GM04504 (cell line): ENCODE measurements at regions not wholly inside any gene's neighbourhood (a gene's known extent, or its start where the extent isn't known, plus 50 kb on each side); places are given as distances from the start of the nearest gene placed in this dataset.
"Not testable (repeated sequence)": the region's sequence is repeated elsewhere in the genome, so short reads cannot be mapped to it uniquely, and the experiment has no call there.

ENCODE experiments used
- DNase-seq: peaks from one replicate; pipeline ENCODE4 v3.0.0-alpha.2; 2012; ENCODE audit warnings: low read depth

DNA sequence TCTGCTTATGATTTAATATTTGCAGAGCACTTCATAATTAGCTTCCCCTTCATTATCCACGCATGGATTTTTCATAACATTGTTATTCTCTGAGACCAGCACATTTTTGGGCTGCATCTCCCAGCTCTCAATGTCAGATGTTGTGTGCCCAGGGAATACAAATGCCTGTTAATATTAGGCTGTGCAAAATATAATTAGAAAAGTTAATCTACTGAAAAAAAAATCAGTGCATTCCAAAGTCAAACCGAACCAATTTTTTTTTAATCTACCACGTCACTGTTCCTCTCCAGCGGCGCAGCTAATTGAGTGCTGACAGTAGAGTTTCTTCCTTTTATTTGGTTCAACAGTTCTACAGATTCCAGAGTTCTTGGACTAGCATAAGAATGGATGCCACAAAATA lies 191.0 kb upstream of the RGS6 start:
- DNase-seq, result no peak

DNA sequence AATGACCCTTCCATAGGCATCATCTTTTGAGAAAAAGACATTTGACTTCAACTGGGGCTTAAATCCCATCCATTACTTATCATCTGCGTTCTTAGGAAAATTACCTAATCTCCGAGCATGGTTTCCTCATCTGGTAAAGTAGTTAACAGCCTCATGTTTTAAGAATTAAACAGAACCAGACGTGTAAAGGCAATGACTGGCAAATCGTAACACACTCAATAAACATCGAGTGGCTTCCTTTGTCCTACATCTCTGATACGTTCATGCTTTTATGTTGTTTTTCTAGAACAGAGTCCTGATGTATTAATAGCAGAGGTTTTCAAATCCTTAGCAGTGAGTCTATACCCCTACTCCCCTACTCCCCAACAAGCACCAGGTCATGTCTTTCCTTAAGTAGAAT lies 189.7 kb upstream of the RGS6 start:
- no peak for DNase-seq

DNA sequence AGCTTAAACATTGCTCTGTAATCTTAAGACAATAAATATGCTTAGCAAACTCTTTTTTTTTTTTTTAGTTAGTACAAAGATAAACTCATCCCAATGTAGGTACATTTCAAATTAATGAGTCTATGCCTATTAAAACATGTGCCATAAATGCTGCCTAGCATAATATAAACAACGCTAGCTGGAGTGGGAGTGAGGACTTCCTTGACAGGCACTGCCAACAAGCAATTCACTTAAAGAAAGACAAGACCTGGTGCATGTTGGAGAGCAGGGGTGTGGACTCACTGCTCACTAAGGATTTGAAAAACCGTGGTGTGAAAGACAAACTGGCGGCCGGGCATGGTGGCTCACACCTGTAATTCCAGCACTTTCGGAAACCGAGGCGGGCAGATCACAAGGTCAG lies 187.2 kb upstream of the RGS6 start:
- DNase-seq, result no peak

DNA sequence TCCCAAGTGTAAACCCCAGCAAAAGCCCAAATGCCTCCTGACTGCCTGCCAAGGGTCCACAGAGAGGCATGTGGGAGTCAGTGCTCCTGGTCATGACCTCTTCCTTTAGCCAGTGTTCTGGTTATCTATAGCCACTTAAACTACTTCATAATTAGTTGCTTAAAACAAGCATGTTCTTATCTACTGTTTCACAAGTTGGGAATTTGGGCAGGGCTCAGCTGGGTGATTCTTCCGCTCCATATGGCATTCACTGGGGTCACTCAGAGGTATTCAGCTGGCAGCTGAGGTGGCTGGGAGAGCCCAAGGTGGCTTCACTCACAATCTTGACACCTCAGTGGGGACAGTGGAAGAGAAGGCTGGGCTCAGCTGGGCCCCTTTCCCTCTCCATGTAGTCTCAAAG lies 184.0 kb upstream of the RGS6 start:
- no peak for DNase-seq

DNA sequence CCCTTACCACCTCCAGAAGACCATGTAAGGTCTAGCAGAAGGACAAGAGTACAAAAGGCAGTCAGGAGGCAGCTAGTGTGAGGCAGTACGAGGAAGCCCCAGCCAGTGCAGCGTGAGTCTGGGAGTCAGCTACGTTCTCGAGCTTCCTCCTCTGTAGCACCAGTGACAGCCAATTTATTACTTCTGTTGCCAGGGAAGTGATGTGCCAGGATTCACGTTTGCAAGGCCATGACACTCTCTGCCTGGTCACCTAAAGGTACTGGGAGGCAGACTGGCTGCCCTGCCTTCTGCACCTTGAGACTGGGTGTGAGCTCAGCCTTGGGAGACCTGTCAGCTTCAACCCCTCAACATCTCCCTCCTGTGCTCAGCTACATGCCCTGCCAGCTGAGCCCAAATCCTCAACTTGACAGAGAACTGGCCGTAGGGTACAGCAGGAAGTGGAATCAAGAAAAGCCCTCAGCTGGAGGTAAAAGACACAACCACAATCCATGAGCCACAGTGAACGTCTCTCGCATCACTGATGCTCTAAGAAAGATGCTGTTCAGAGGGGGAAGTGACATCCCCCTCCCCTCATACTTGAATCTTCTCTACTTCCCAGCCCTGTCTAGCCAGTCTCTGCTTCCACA lies 182.5 kb upstream of the RGS6 start:
- no peak for DNase-seq

DNA sequence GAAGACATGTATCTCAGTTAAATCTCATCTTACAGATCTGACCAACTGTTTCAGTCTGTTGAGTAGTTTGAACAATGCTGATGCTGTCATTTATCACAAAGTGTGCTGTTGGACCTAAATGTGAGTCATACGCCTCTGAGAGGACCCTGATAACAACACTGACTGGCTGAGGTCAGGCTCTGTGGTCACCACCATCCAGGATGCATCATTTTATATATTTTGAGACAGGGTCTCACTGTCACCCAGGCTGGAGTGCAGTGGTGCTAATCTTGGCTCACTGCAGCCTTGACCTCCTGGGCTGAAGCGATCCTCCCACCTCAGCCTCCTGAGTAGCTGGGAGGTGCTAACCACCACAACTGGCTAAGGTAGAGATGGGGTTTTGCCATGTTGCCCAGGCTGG lies 181.0 kb upstream of the RGS6 start:
- no peak for DNase-seq

DNA sequence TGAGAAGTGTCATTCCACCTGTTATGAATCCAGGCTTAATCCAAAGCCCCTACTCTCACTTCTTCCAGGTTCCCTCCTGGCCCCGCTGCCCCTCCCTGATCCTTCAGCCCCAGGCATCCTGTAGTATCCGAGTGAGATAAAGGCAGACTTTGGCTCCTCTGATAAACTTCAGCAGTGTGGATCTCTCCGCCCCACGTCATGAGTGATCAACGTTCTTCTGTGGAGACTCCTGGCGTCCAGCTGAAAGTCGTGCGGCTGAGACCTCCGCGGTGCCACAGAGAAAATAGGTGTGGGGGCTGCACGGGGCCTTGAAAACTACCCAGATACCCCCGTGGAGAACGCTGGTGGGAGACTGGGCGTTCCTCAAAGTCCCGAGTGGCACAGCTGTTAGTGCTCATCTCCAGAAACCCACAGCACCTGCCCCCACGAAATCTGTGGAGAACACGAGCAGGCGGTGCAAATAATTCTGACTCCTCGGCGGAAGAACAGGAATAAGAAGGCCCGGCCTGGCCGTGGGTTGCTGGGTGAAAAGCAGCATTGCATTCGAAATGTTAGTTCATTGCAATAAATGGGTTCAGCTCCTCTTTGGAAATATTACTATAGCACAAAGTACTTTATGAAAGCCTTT lies 180.0 kb upstream of the RGS6 start:
- DNase-seq, result no peak

DNA sequence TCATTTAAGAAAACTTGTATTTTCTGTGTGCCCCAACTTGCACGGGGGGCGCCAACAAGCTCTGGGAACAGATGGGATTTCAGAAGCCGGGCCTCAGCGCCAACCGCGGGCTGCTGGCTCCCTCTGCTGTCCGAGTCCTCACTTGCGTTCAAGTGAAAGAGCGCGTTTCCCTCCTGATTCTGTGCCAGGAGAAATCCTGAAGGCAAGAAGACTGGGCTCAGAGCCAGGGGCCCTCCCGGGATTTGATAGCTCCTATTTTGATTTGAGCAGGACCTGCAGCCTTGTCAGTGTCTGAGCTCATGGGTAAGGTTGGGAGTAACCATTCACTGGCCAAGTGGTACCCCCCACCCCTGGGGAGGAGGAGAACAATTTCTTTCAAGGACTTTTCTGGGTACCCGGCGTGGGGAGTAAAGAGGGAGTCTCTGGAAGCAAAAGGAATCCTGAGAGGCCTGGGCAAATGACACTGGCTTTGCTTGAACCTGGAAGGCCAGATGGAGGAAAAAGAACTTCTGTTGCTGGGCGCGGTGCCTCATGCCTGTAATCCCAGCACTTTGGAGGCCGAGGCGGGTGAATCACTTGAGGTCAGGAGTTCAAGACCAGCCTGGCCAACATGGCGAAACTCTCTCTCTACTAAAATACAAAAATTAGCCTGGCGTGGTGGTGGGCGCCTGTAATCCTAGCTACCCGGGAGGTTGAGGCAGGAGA lies 179.0 kb upstream of the RGS6 start:
- DNase-seq, result peak; percentile 65

DNA sequence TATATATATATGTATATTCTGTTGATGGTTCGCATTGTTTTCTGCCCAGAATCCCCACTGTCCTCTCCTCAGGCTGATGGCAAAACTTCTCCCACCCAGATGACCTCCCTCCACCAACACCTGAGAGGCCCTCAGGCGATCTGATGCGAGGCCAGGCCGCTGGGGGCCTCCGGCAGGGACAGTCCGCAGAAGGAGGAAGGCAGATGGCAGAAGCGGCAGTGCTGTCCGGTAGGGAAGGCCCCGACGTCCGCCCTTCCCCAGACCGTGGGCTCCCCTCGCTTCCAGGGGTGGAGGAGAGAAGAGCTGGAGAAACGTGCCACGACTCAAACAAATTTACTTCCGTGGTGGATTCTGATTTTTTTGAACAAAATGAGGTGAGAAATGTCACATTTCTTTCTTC lies 178.3 kb upstream of the RGS6 start:
- DNase-seq, result no peak

DNA sequence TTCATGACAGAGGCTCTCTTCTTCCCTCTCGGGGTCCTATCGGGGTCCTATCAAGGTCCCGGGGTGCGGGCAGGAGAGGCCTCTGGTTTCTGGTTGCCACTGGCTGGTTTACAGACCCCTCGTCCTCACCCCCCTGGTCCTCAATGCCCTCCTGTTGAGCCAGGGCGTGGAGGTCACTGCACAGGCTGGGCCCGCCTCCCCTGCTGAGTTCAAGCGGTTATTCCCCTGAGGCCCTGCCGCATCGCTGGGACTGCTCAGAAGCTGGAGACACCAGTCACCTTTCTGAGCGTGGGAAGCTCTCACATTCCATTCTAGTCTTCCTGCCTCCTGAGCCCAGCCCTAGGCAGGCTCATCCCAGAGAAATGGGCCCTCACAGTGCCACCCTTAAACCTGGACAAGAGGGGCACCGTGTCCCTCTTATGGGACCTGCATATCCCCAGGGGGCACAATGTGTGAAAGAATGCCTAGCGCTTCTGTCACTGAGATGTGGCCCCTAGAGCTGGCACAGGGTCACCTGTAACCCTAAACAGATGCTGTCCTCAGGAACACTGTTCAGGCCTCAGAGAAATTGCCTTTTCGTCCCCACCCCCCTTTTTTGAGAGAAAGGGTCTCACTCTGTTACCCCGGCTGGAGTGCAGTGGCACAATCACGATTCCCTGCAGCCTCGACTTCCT lies 177.7 kb upstream of the RGS6 start:
- DNase-seq, result no peak

DNA sequence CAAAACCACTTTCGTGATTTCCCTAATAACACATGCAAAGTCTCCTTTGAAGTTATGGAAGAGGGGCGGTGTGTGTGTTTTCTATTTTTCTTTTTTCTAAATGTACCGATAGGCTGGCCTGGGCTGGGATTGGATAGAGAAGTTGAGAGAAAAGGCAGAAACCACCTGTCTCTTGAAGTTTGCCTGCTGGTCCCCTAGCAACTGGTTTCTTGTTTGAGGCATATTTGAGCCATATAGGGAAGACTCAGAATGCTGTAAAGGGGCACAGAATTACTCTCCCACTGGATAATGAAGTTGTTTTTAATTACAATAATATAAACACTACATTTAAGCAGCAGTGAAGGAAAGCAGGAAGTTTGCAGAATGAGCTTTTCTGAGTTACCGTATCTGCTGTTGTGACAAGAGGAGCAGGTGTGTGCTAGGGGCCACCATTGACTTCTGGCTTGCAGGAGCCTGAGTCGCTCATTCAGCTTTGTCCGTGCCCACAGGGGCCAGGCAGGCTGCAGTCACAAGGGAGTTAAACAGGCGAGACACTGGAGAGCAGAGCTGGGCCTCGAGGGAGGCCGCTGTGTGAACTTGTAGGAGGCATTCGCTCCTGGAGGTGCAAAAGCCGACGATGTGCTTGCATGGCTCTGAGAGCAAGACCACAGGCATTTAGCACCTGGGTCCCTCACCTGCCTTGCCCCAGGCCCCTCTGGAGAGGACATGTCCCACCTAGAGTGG lies 173.8 kb upstream of the RGS6 start:
- no peak for DNase-seq

DNA sequence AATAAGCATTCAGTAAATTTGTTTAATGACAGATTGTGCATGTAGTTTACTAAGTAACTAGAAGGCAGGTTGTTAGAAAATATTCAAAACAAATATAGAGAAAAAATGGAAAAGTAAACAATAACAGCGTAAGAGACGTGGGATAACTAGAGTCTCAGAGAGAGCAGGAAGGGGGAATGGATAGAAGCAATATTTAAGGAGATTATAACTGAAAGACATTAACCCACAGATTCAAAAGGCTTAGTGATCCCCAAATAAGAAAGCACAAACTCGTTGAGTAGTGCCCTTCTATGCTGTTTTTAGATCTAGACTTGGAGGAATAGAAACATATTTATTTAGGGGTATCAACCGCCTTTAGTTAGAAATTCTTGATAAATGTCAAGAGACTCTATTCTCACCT lies 169.7 kb upstream of the RGS6 start:
- no peak for DNase-seq

DNA sequence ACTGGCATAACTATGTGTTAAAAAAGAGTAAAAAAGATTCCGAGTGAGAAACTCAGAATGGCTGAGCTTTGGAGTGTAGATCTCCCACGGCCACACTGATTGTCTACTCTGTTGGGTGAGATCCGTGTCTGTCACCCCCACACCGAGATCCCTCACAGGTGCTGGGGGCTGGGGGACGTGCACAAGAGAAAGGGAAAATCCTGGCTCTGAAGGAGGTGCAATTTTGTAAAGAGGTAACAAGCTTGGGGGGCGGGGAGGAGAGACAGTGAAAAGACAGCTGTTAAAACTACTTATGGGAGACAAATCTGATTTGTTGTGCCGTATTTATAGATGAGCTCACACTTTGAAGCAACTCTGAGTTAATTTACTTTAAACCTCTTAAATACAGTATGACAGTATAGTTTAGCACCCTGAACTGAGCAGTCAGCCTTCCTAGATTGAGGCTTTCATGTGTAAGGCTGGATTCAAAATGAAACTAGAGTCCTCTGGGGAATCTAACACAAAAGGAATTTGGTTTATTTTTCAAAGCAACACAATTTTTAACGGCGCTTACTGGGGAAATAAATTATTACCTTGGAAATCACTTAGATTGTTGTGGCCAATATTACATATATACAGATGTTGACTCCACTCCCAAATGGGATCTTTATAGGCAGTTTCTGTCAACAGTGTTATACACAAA lies 167.4 kb upstream of the RGS6 start:
- DNase-seq, result peak; percentile 7

DNA sequence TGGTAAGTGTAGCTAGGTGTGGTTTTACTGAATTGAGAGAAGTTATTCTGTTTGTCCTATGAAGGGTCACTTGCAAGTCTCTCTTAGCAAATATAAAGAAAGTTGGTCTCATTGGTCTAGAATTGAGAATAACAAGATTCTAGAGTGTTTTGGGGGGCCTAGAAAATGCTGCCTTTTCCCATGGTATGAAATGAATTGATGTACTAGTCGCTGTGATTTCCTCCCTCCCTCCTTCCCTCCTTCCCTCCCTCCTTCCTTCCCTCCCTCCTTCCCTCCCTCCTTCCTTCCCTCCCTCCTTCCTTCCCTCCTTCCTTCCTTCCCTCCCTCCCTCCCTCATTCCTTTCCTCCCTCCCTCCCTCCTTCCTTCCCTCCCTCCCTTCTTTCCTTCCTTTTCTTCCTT lies 166.7 kb upstream of the RGS6 start:
- no peak for DNase-seq

DNA sequence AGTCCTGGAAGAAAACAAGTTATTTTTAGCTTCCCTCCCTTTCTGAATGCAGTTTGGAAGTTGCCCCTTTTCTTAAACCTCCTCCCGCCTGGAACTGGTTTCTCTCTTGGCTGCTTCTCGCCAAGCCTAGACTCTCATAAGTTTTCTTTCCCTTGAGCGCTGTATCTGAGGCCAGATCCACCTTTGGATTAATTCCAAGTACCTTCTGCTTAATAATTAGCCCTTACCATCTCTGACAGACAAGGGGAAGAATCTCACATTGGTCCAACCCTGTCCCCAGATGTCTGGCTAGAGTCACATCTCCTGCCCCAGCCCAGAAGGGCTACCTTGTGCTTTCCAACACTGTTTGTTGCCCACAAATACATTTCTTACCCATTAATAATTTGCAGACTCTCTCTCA lies 161.8 kb upstream of the RGS6 start:
- no peak for DNase-seq

DNA sequence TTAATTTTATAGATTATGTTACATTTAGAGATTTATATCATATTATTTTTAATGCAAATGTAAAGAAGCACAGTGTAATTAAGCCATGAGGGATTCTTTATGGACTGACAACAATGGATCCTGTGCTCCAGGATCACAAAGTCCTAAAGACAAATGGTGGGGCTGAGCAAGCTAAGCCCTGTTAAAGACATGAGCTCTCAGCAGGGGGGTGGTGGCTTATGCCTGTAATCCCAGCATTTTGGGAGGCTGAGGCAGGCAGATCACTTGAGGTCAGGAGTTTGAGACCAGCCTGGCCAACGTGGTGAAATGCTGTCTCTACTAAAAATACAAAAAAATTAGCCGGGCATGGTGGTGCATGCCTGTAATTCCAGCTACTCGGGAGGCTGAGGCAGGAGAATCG lies 160.8 kb upstream of the RGS6 start:
- not testable (repeated sequence) for DNase-seq

DNA sequence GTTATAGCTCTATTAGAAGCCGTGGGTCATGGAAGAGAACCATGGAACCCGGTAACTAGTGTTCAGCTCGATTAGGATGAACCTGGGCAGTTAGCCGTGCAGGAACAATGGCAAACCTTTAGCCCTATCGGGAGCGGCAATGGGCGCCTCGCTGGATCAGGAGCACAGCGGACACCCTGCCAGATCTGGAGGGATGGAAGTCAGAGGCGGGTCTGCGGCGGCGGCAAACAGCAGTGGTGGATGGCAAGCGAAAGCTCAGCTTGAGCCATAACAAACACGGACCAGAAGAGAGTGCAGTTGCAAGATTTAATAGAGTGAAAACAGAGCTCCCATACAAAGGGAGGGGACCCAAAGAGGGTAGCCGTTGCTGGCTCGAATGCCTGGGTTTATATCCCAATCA lies 160.2 kb upstream of the RGS6 start:
- not testable (repeated sequence) for DNase-seq

DNA sequence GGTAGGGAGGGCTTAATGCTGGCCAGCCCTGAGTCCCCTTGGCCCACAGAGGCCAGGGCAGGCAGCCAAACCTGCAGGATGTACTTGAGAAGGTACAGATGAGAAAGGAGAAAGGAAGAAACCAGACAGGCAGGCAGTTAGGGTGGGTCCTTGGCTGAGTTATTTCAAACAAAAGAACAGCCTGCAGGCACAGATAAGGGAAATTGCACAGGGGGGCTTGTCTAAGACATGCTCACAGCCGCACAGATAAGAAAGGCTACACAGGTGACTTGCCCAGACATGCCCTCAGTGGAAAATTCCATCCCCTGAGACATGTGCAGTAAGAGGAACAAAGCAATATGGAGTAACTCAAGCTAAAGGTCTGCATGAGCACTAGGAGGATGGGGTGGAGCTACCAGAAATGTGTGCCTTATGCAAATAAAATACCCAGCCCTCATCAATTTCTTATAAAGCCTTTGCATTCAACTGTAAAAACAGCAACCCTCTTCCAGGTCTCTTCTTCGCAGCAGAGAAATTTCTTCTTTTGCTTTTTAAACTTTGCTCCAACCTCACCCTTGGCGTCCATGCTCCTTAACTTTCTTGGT lies 158.2 kb upstream of the RGS6 start:
- DNase-seq, result no peak

DNA sequence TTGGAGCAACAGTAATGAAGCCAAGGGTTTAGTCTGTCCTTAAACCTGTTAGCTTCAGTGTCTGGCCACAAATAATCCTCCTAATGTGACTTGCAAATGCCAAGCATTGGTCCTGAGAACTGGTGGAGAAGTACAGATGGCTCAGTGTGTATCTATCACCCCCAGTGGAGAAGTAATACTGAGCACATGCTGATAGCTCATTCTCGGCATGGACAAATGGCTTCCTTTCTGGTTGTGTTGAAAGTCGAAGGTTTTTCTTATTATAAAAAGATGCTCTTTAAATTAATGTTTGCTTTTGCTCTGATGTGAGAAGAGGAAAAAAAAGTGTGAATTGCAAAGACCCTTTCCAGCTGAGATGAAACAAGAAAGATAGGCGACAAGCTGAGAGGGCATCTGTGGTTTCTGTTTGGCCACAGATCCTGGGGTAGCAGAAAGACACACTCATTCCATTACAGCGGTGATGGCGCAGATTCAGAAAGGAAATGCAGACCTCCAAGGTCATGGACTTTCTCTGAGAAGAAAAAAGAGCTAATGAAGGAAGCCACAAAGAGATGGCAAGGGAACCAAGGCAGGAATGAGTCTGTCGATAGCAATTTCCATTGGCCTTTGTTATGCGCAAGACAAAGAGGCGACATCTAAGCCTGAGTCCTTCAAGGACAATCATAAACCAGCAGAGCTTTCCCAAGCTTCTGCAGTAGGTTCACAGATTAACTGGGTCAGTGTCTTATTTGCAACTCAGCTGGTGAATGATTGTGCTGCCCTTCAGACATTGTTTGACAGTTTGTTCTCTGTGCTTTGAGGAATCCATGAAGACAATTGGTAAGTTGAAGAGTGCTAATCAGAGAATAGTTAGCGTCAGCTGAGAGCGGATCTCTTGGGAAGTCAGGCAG lies 155.5 kb upstream of the RGS6 start:
- DNase-seq, result no peak

DNA sequence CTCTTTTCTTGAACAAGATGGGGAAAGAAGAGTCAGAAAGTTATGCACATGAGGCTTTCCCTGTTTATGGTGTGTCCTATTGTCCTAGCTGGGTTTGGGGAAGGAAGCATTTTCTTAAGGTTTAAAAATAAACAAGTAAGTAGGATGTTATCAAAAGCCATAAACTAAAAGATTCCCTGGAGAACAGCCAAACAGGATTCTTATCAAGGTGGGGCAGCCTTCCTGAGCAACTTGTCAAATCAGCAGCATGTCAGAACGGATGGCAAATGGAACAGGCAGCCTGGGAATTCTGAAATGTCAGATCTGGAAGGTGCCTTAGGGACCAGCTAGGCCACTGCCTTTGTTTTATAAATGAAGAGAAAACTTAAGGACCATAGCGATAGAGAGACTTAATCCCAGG lies 152.2 kb upstream of the RGS6 start:
- no peak for DNase-seq

DNA sequence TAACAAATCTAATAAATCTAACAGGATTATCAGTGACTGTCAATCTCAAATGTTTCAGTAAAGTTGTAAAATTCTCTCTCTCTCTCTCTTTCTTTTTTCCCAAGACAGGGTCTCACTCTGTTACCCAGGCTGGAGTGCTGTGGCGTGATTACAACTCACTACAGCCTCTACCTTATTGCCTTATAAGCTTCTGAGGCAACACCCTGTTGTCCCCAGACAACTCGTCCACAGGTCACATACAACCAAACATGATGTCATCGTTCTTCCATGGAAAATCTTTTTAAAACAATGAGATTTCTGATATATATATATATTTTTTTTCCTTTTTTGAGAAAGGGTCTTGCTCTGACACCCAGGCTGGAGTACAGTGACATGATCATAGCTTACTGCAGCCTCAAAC lies 151.4 kb upstream of the RGS6 start:
- no peak for DNase-seq
